GM18498 (cell line): ENCODE measurements at regions not wholly inside any gene's neighbourhood (a gene's known extent, or its start where the extent isn't known, plus 50 kb on each side); places are given as distances from the start of the nearest gene placed in this dataset.
"Not testable (repeated sequence)": the region's sequence is repeated elsewhere in the genome, so short reads cannot be mapped to it uniquely, and the experiment has no call there.

Source experiments
- ATAC-seq: cut with Tn5 transposase; IDR thresholded peaks from one replicate; pipeline ENCODE4 v1.9.1; 2021; ENCODE audit warnings: mild to moderate bottlenecking, moderate library complexity; ENCODE audit not compliant: unreplicated experiment

DNA sequence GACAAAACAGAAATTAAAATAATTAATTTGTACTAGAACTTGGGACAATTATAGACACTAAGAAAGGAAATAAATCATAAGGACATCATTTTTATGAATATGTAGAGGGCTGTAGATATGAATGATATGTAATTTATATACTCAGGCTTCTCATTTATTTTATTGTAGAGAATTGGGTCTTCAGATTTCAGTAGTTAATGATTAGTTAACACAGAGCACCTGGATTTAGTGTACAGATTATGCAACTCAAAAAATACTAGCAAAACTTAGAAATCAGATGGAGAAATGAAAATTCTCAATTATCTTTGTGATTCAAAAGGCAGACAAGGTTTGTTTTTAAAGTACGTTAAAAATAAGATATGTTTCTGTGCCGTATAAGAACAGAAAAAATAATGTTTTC, 1311.7 kb upstream of the SLC39A10 start:
- no peak for ATAC-seq

GRCh38 chr2:194343167-194343566, 1313.9 kb upstream of the SLC39A10 start:
- no peak for ATAC-seq

DNA sequence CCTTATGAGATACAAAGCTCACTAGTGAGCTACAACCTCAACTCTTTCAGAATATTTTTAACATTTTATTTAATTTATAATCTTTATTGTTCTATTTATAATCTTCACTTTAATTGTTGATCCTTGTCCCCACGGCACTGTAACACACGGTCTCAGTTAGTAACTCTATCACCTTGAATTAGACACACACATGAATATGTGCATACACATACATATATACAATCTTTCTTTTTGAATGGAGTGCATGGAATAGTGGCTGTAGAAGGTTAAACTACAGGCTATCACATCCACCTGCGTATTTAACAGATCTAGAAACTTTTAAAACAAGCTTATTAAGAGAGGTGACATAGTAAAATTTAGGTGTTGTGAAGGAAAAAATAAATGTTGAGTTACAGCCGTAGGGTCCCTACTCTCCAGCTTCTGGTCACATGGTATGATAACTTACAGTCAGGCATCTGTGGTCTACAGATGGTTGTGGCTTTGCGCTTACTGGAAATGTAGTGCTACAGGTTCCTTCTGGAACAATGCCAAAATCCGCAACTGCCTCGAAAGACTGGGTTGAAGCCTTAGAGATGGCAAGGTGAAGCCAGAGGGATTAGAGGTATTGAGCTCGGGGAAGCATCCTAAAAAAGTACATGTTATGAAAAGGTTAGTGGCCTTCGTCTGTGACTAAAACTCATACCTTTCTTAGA, 1324.1 kb upstream of the SLC39A10 start:
- no peak for ATAC-seq

DNA sequence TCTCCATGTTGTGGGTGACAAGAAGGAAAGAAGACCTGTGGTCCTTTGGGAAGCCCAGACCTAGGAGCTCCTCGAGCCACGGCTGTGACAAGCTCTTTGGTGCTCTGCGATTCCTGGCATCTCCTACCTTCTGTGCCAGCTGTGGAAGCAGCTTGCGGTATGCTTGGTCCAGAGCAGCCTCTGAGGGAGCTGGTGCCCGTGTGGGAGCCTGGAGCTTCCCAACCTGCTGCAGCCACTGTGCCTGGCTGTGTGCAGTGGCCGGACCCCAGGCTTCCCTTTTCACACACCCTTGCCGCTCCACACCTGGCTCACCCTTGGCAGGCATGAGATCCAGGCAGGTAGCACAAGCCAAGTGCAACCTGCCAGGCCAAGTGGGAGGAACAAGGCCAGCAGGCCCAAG, 1328.6 kb upstream of the SLC39A10 start:
- ATAC-seq = no peak

DNA sequence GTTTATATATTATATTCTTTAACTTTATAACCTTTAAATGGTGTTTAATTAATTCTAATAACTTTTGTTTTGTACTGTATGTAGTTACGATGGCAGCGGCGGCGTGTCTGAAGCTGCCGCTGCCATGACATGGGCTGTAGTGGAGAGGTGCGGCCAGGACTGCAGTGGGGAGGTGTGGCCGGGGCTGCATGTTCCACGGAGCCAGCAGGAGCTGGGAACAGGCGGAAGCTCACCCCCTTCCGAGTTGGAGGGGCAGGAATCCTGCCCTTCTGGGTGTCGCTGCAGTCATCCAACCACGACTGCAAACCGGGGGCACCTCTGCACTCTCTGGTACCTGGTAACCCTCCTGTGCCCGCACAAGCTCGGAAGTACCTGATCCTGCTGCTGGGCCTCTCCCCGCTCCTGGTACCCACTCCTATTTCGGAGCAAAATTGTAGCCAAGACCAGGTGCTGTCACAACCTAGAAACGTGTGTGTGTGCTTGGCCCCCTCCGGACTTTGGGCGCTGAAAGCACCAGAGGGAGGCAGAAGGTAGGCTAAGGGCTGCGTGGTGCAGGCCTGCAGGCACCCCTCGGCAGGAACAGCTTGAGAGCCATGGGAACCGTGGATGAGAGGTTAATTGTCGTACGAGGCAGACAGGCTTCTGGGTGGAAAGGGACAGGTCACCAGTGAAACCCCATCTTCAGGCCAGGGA, 1329.7 kb upstream of the SLC39A10 start:
- ATAC-seq = no peak

DNA sequence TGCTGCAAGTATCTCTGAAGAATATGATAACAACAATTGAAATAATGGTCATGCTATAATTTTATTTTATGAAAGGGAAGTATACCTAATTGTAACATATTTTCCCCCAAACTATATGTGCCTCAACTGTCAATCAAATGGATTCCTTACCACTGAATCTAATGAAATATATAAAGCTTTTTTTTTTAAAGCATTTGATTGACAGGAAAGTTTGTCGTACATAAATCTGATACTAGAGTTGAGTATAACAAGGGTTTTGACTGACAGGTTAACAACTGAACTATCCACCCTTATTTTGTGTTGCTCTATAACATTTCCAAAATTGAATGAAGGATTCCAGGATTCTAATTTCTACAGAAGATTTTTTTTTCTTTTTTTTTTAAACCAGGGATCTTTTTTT, 1333.3 kb upstream of the SLC39A10 start:
- no peak for ATAC-seq

- ATAC-seq = no peak
These were observed 1336.5 kb upstream of the SLC39A10 start for GRCh38 chr2:194320520-194320919.

- ATAC-seq = peak; percentile 71
These were observed 1337.6 kb upstream of the SLC39A10 start for GRCh38 chr2:194319222-194319992.

GRCh38 chr2:194314042-194314441, 1343.0 kb upstream of the SLC39A10 start:
- ATAC-seq = no peak

- no peak for ATAC-seq
These were observed 1352.8 kb upstream of the SLC39A10 start for GRCh38 chr2:194304191-194304590.

- no peak for ATAC-seq
These were observed 1355.1 kb upstream of the SLC39A10 start for GRCh38 chr2:194301946-194302345.

GRCh38 chr2:194294156-194294555, 1362.9 kb upstream of the SLC39A10 start:
- no peak for ATAC-seq

DNA sequence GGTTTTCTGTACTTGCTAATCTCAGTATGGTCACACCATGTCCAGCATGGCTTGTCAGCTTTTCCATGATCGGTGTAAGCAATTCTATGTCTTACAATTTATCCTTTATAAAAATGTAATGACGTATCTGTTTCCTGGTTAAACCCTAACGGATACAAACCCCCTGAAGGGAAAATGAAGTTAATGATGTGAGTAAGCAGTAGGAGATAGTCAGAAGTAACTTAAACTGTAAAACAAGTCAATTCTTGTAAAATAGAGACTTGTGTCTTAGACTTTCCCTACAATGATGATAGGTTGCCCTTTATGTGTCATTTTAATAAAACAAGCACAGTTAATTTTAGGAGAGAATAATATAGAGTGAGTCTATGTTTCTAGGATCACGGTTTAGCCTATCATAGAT, 1365.9 kb upstream of the SLC39A10 start:
- ATAC-seq = no peak

DNA sequence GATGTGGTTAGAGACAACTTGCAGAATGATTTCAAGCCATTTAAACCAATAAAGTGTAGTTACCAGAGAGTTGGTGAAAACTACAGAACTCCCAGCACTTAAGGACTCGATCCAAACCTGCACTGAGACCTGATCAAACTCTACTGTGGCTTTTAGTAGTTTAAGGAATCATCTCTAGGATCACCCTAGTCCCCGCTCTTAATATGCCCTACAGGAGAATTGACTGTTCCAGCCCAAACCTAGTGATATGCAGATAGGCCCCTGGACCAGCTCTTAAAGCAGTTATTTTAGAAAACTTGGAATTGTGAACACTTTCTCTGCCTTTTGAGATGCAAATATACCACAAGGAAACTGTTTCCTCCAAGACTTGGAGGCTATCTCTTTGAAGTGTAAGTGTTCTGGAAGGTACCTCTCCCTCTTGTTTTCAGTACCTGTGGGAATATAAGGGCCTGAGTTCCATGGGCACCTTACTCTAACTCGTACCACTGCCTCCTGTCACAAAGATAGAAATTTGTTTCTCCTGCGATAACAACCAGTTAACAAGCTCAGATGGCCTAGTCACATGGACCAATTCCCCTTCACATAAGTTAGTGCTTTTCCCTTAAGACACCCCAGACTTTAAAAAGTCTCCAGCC, 1367.2 kb upstream of the SLC39A10 start:
- ATAC-seq = no peak

DNA sequence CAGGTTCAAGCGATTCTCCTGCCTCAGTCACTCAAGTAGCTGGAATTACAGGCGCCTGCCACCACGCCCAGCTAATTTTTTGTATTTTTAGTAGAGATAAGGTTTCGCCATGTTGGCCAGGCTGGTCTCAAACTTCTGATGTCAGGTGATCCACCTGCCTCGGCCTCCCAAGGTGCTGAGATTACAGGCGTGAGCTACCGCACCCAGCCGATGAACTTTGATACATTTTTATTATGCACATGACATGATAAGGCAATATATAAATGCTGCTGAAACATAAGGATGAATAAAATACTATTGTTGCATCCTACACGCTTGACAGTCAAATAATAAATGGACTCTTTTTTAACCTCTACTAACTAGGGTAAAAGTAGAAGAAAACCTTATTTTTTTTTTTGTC, 1380.4 kb upstream of the SLC39A10 start:
- ATAC-seq = not testable (repeated sequence)

GRCh38 chr2:194271293-194271961, 1385.6 kb upstream of the SLC39A10 start:
- no peak for ATAC-seq

- ATAC-seq = no peak
These were observed 1386.4 kb upstream of the SLC39A10 start for GRCh38 chr2:194270648-194271047.

- no peak for ATAC-seq
These were observed 1392.4 kb upstream of the SLC39A10 start for GRCh38 chr2:194264586-194264985.

- ATAC-seq = no peak
These were observed 1396.8 kb upstream of the SLC39A10 start for GRCh38 chr2:194260185-194260584.

DNA sequence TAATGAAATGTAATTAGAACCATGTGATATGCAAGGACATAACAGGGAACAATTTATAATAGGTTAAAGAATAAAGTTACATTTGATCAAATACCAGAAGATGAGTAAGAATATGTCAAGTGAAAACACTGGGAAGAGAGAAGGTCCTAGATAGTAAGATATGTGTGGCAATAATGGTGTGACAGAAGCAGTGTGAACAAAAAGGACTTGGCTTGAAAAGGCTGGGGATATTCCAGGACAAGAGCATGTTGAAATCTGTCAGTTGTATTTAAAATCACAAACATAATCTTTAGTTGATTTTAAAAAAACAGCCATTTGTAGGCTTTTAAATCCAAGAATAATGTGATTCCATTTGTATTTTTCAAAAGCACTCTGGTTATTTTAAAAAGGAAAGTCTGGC, 1399.9 kb upstream of the SLC39A10 start:
- no peak for ATAC-seq
